H1 (cell line): ENCODE measurements at regions not wholly inside any gene's neighbourhood (a gene's known extent, or its start where the extent isn't known, plus 50 kb on each side); places are given as distances from the start of the nearest gene placed in this dataset.

ENCODE experiments used
- CTCF ChIA-PET: fragments of 300-600 bp; sonication (Branson Sonifier 250); formaldehyde crosslinking; loops from one replicate; lab custom pipeline; 2021; ENCODE audit not compliant: partially characterized antibody; lab: Charles Lee
- POLR2A ChIA-PET: fragments of 300-600 bp; sonication (Branson Sonifier 250); formaldehyde crosslinking; loops from one replicate; lab custom pipeline; 2021; ENCODE audit warnings: inconsistent platforms; ENCODE audit not compliant: partially characterized antibody; lab: Charles Lee
- DNase-seq, 2 experiments: peaks; one replicate each; pipeline versions ENCODE4 v3.0.0 to v3.0.0-alpha.2; 2010 to 2022; ENCODE audit warnings: low spot score in 2 of 2, low read depth in 1 of 2, mixed read lengths in 1 of 2
- FAIRE-seq: peaks from 2 replicates; lab custom pipeline; 2011; peaks lifted over from hg19 to GRCh38; lab: Jason Lieb, UNC
- H2AFZ ChIP-seq: 2 replicates; pipeline ENCODE4 v1.8.1; 2012; ENCODE audit warnings: low read length, inconsistent platforms
- H2AK5ac ChIP-seq: 2 replicates; pipeline ENCODE4 v1.6.1; 2013; ENCODE audit warnings: low read depth, low read length
- H2BK120ac ChIP-seq: replicated peaks from 2 replicates; pipeline ENCODE3; 2013; ENCODE audit warnings: low read depth, low read length, inconsistent platforms
- H2BK12ac ChIP-seq: 2 replicates; pipeline ENCODE4 v1.6.1; 2013; ENCODE audit warnings: low read depth, low read length
- H2BK15ac ChIP-seq: 2 replicates; pipeline ENCODE4 v1.6.1; 2013; ENCODE audit warnings: low read length
- H2BK20ac ChIP-seq: 2 replicates; pipeline ENCODE4 v1.6.1; 2013; ENCODE audit warnings: low read length
- H2BK5ac ChIP-seq: 2 replicates; pipeline ENCODE4 v1.6.1; 2013; ENCODE audit warnings: low read depth, low read length
- H3K14ac ChIP-seq: 2 replicates; pipeline ENCODE4 v1.6.1; 2013; ENCODE audit warnings: inconsistent platforms; ENCODE audit not compliant: insufficient read length
- H3K18ac ChIP-seq: 2 replicates; pipeline ENCODE4 v1.6.1; 2013; ENCODE audit warnings: low read length; ENCODE audit errors: extremely low read depth
- H3K23ac ChIP-seq: 2 replicates; pipeline ENCODE4 v1.6.1; 2013; ENCODE audit warnings: inconsistent platforms; ENCODE audit not compliant: insufficient read length
- H3K23me2 ChIP-seq: 2 replicates; pipeline ENCODE4 v1.6.1; 2013; ENCODE audit warnings: low read depth, low read length
- H3K27ac ChIP-seq: 2 replicates; pipeline ENCODE4 v1.6.1; 2011; ENCODE audit warnings: low read depth, low read length, inconsistent platforms
- H3K27me3 ChIP-seq, 4 experiments: replicated peaks in 1 of 4; 1 replicate in 1 of 4; 2 replicates in 3 of 4; pipeline versions ENCODE4 v1.6.1 to v1.8.1; 2011 to 2013; ENCODE audit warnings: low read length in 3 of 4, mild to moderate bottlenecking in 3 of 4, inconsistent platforms in 2 of 4, mixed read lengths in 2 of 4, moderate library complexity in 1 of 4; ENCODE audit not compliant: control insufficient read depth in 3 of 4, insufficient read depth in 3 of 4; ENCODE audit errors: extremely low read depth in 1 of 4
- H3K36me3 ChIP-seq, 4 experiments: 2 replicates each; pipeline versions ENCODE4 v1.6.1 to v1.8.1; 2011 to 2013; ENCODE audit warnings: mild to moderate bottlenecking in 4 of 4, low read length in 3 of 4, moderate library complexity in 2 of 4, control low read depth in 1 of 4, inconsistent platforms in 1 of 4; ENCODE audit not compliant: insufficient read depth in 4 of 4, control insufficient read depth in 2 of 4
- H3K4ac ChIP-seq: replicated peaks from 2 replicates; pipeline ENCODE3; 2013; ENCODE audit warnings: low read length, low read depth, mixed read lengths, inconsistent platforms; ENCODE audit not compliant: insufficient read length
- H3K4me1 ChIP-seq, 4 experiments: replicated peaks in 1 of 4; 1 replicate in 1 of 4; 2 replicates in 3 of 4; pipeline versions ENCODE4 v1.6.1 to v1.8.1; 2011 to 2013; ENCODE audit warnings: low read length in 3 of 4, inconsistent platforms in 2 of 4, mixed read lengths in 1 of 4; ENCODE audit not compliant: insufficient read depth in 4 of 4, control insufficient read depth in 3 of 4
- H3K4me2 ChIP-seq, 2 experiments: 2 replicates each; pipeline versions ENCODE4 v1.6.1 to v1.8.1; 2011 to 2013; ENCODE audit warnings: low read depth in 2 of 2, low read length in 2 of 2, control low read depth in 1 of 2, inconsistent platforms in 1 of 2, mild to moderate bottlenecking in 1 of 2; ENCODE audit not compliant: insufficient read depth in 1 of 2
- H3K4me3 ChIP-seq, 4 experiments: fragments of 200-600, 300-600 bp in 1 of 4; sonication (generic), shearing (Covaris generic), sonication (Bioruptor Twin) in 1 of 4; 2 replicates each; pipeline versions ENCODE4 v1.5.1 to v1.8.1; 2011 to 2016; ENCODE audit warnings: low read length in 4 of 4, low read depth in 3 of 4, control low read depth in 2 of 4, inconsistent platforms in 2 of 4, mild to moderate bottlenecking in 2 of 4, mixed read lengths in 1 of 4, moderate library complexity in 1 of 4; ENCODE audit not compliant: insufficient read depth in 2 of 4; ENCODE audit errors: extremely low read depth in 1 of 4
- H3K56ac ChIP-seq: replicated peaks from 2 replicates; pipeline ENCODE3; 2013; ENCODE audit warnings: low read depth, mild to moderate bottlenecking, mixed read lengths, low read length, inconsistent platforms; ENCODE audit not compliant: insufficient read length
- H3K79me1 ChIP-seq: 2 replicates; pipeline ENCODE4 v1.6.1; 2013; ENCODE audit warnings: low read depth, low read length, control low read depth
- H3K79me2 ChIP-seq, 2 experiments: 2 replicates each; pipeline versions ENCODE4 v1.6.1 to v1.8.1; 2012 to 2013; ENCODE audit warnings: low read length in 2 of 2, mild to moderate bottlenecking in 2 of 2, inconsistent platforms in 1 of 2; ENCODE audit not compliant: insufficient read depth in 2 of 2, control insufficient read depth in 1 of 2
- H3K9ac ChIP-seq, 4 experiments: replicated peaks in 1 of 4; 1 replicate in 1 of 4; 2 replicates in 3 of 4; pipeline versions ENCODE4 v1.6.1 to v1.8.1; 2011 to 2013; ENCODE audit warnings: low read depth in 3 of 4, low read length in 3 of 4, control low read depth in 2 of 4, mild to moderate bottlenecking in 2 of 4, moderate library complexity in 2 of 4, inconsistent platforms in 1 of 4; ENCODE audit errors: extremely low read depth in 1 of 4
- H3K9me3 ChIP-seq, 2 experiments: 2 replicates each; pipeline versions ENCODE4 v1.6.1 to v1.8.1; 2012 to 2013; ENCODE audit warnings: mild to moderate bottlenecking in 2 of 2, moderate library complexity in 2 of 2, control low read depth in 1 of 2, inconsistent platforms in 1 of 2, low read depth in 1 of 2, low read length in 1 of 2, mixed read lengths in 1 of 2; ENCODE audit not compliant: insufficient read depth in 2 of 2
- H4K20me1 ChIP-seq, 2 experiments: replicated peaks in 1 of 2; 2 replicates each; pipeline versions ENCODE3 to v1.8.1; 2011 to 2013; ENCODE audit warnings: inconsistent platforms in 2 of 2, low read length in 2 of 2, mild to moderate bottlenecking in 1 of 2; ENCODE audit not compliant: insufficient read depth in 2 of 2, control insufficient read depth in 1 of 2
- H4K5ac ChIP-seq: 2 replicates; pipeline ENCODE4 v1.6.1; 2013; ENCODE audit warnings: low read length, low read depth, mixed read lengths, inconsistent platforms; ENCODE audit not compliant: insufficient read length
- H4K8ac ChIP-seq: 2 replicates; pipeline ENCODE4 v1.8.0; 2013; ENCODE audit warnings: mild to moderate bottlenecking, moderate library complexity, low read length, inconsistent platforms; ENCODE audit not compliant: insufficient read depth; ENCODE audit errors: extremely low read depth
- H4K91ac ChIP-seq: replicated peaks from 2 replicates; pipeline ENCODE3; 2013; ENCODE audit warnings: low read length, mixed read lengths, inconsistent platforms; ENCODE audit not compliant: insufficient read length
- JUND ChIP-seq: IDR thresholded peaks from 2 replicates; pipeline ENCODE4 v1.6.1; 2011; ENCODE audit warnings: mild to moderate bottlenecking, improper control_type of control experiment, low read length
- RBBP5 ChIP-seq: IDR thresholded peaks from 2 replicates; pipeline ENCODE4 v1.7.1; 2012; ENCODE audit warnings: low read depth, mild to moderate bottlenecking, inconsistent platforms, low read length, moderate library complexity, borderline replicate concordance
- TAF1 ChIP-seq: IDR thresholded peaks from 2 replicates; pipeline ENCODE4 v1.6.1; 2011; ENCODE audit warnings: mild to moderate bottlenecking, low read depth, low read length
- WGBS, 2 experiments: shearing (Covaris generic) in 1 of 2; methylation state at CpG; one replicate each; pipeline versions ENCODE4 v1.1.6 to v1.1.7; 2013 to 2015; ENCODE audit warnings: low lambda C conversion rate in 2 of 2, mixed read lengths in 2 of 2, inconsistent platforms in 1 of 2, low coverage in 1 of 2, missing lambda C conversion rate in 1 of 2; ENCODE audit not compliant: insufficient replicate concordance in 2 of 2, insufficient coverage in 1 of 2, insufficient read length in 1 of 2; ENCODE audit errors: extremely low coverage in 1 of 2, missing lambda C conversion rate in 1 of 2; 5-methylcytosine and 5-hydroxymethylcytosine counted together

- H2AK5ac ChIP-seq = no peak overlapping the region
- H4K8ac ChIP-seq = no peak overlapping the region
- H3K9me3 ChIP-seq = no peaks in the 10 kb centered on the region
- H3K4ac ChIP-seq = no peak overlapping the region
- H3K14ac ChIP-seq = no peak overlapping the region
- H3K27me3 ChIP-seq = no peaks in the 10 kb centered on the region
- peak in 1 of 2 experiments; percentile 11 for DNase-seq
- no peak overlapping the region for H3K18ac ChIP-seq
- no peak overlapping the region for H4K91ac ChIP-seq
- no peak overlapping the region for H3K9ac ChIP-seq
- H4K5ac ChIP-seq = no peak overlapping the region
- ChIA-PET POLR2A (no interaction called here), CTCF (no interaction called here)
- H3K79me1 ChIP-seq = no peaks in the 10 kb centered on the region
- no peaks in the 10 kb centered on the region for H3K4me1 ChIP-seq
- no peak overlapping the region for H3K4me2 ChIP-seq
- no peak overlapping the region for H3K27ac ChIP-seq
- TF ChIP-seq TAF1 (no peak), JUND (no peak), RBBP5 (no peak)
- H3K36me3 ChIP-seq = no peaks in the 10 kb centered on the region
- H2BK5ac ChIP-seq = no peak overlapping the region
- no peak overlapping the region for H2BK20ac ChIP-seq
- H2BK12ac ChIP-seq = no peak overlapping the region
- H3K23ac ChIP-seq = no peak overlapping the region
- no peak overlapping the region for H3K56ac ChIP-seq
- peaks cover 2% of the 10 kb centered on the region; the same call in 1 of the 2 replicates for H3K23me2 ChIP-seq
- H3K4me3 ChIP-seq = no peak overlapping the region
- no peak overlapping the region for H2AFZ ChIP-seq
- FAIRE-seq = no peak
- no peak overlapping the region for H2BK15ac ChIP-seq
- no peaks in the 10 kb centered on the region for H3K79me2 ChIP-seq
- H4K20me1 ChIP-seq = no peaks in the 10 kb centered on the region
- 94% methylated on average over 8 of the region's 8 CpGs; no CpG with 5 or more reads in 1 of the 2 experiments for WGBS, 2 experiments
- no peak overlapping the region for H2BK120ac ChIP-seq
Observed at GRCh38 chr1:5578690-5579089, 413.5 kb downstream of the NPHP4 start.
